SH-SY5Y (cell line): ENCODE measurements at regions not wholly inside any gene's neighbourhood (a gene's known extent, or its start where the extent isn't known, plus 50 kb on each side); places are given as distances from the start of the nearest gene placed in this dataset.

Experiments used
- GATA2 ChIP-seq: IDR thresholded peaks from 2 replicates; pipeline ENCODE4 v1.6.1; 2011; ENCODE audit warnings: mild to moderate bottlenecking, low read depth, low read length
- GATA3 ChIP-seq: IDR thresholded peaks from 2 replicates; pipeline ENCODE4 v1.6.1; 2011; ENCODE audit warnings: low read depth, mild to moderate bottlenecking, low read length, moderate library complexity

- TF ChIP-seq GATA2: no peak
- TF ChIP-seq GATA3: no peak
These were observed 102.1 kb downstream of the CXCL12 start for GRCh38 chr10:44282626-44283300.
